ENCODE measurements at regions not wholly inside any gene's neighbourhood (a gene's known extent, or its start where the extent isn't known, plus 50 kb on each side); places are given as distances from the start of the nearest gene placed in this dataset.

- intact Hi-C loops (cut with DNase I) = no loop called here
- Histone ChIP-seq H3K9me3 (peaks cover 0 to 2% (median 0%) of the 10 kb centered on the region in 4 donors), H3K4me3 (no peak overlapping the region), H3K27me3 (no peaks in the 10 kb centered on the region), H3K27ac (no peak overlapping the region), H3K4me1 (no peaks in the 10 kb centered on the region), H3K36me3 (no peaks in the 10 kb centered on the region)
- TF ChIP-seq POLR2A (IDR thresholded peaks at IDR 0.05) (no peak), EP300 (IDR thresholded peaks at IDR 0.05) (no peak), POLR2AphosphoS5 (IDR thresholded peaks at IDR 0.05) (no peak)
- TF ChIP-seq, protein P1, sequence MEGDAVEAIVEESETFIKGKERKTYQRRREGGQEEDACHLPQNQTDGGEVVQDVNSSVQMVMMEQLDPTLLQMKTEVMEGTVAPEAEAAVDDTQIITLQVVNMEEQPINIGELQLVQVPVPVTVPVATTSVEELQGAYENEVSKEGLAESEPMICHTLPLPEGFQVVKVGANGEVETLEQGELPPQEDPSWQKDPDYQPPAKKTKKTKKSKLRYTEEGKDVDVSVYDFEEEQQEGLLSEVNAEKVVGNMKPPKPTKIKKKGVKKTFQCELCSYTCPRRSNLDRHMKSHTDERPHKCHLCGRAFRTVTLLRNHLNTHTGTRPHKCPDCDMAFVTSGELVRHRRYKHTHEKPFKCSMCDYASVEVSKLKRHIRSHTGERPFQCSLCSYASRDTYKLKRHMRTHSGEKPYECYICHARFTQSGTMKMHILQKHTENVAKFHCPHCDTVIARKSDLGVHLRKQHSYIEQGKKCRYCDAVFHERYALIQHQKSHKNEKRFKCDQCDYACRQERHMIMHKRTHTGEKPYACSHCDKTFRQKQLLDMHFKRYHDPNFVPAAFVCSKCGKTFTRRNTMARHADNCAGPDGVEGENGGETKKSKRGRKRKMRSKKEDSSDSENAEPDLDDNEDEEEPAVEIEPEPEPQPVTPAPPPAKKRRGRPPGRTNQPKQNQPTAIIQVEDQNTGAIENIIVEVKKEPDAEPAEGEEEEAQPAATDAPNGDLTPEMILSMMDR (IDR thresholded peaks at IDR 0.05) = no peak
- no peak for DNase-seq
- WGBS, 2 donors = 64 to 74% methylated on average over 1 of the region's 1 CpG
These were observed 220.3 kb downstream of the LRRN1 start for GRCh38 chr3:4019501-4019900.

DNA sequence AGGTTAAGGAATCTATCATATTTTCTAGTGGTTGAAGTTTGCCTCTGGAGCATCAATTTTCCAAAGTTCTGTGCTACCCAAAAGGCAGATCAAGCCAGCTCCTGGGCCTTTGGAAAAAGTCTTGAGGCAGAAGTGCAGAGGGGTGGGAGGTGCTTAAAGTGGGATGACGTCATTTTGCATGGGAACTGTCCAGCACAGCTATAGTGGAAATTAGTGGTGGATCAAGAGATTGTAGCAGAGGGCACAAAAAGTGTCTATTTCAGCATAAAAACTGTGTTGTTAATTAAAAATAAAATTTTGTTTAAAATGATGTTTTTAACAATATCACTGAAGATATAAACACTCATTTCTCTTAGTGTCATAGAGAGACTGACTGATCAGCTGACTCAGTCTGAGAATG lies 221.9 kb downstream of the LRRN1 start:
- Histone ChIP-seq H3K27me3 (no peaks in the 10 kb centered on the region), H3K36me3 (no peaks in the 10 kb centered on the region), H3K4me1 (no peaks in the 10 kb centered on the region), H3K4me3 (no peak overlapping the region), H3K27ac (no peak overlapping the region), H3K9me3 (peaks cover 0 to 2% (median 0%) of the 10 kb centered on the region in 4 donors)
- TF ChIP-seq EP300 (IDR thresholded peaks at IDR 0.05) = no peak
- no peak for TF ChIP-seq POLR2AphosphoS5 (IDR thresholded peaks at IDR 0.05)
- TF ChIP-seq POLR2A (IDR thresholded peaks at IDR 0.05) = no peak
- TF ChIP-seq, protein P1 (IDR thresholded peaks at IDR 0.05) = no peak
- no peak for DNase-seq
- 16 to 19% methylated on average over 1 of the region's 1 CpG for WGBS, 2 donors
- intact Hi-C loops (cut with DNase I) = no loop called here

- Histone ChIP-seq H3K27ac (no peak overlapping the region), H3K4me1 (no peaks in the 10 kb centered on the region), H3K4me3 (no peak overlapping the region), H3K36me3 (no peaks in the 10 kb centered on the region), H3K27me3 (no peaks in the 10 kb centered on the region), H3K9me3 (no peaks in the 10 kb centered on the region)
- TF ChIP-seq POLR2A (IDR thresholded peaks at IDR 0.05) (no peak), EP300 (IDR thresholded peaks at IDR 0.05) (no peak), POLR2AphosphoS5 (IDR thresholded peaks at IDR 0.05) (no peak)
- TF ChIP-seq, protein P1 (IDR thresholded peaks at IDR 0.05) = no peak
- 90 to 91% methylated on average over 7 of the region's 7 CpGs for WGBS, 2 donors
- DNase-seq = no peak
- intact Hi-C loops (cut with DNase I) = loop anchor here (2.0 kb wide), 1 partner anchor 66 kb away; no protein-coding TSS in a partner anchor
These were observed 229.9 kb downstream of the LRRN1 start for GRCh38 chr3:4029135-4029534.

DNA sequence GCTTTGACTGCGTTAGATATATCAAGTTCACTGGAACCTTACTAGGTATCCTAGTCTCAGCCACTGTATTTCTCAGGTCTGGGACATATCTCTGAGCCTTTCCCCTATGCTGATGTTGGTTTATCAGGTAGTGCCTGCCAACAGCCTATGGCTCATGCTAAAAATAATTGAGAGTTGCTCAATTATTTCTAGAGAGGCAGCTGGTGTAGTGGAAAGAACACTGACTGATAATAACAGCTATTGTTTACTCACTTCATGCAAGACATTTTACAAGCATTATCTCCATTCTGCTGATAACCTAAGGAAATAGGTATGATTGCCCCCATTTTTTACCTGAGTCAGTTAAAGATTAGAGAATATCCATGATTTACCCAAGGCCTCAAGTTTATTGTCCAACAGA lies 231.4 kb downstream of the LRRN1 start:
- Histone ChIP-seq H3K4me1 (no peaks in the 10 kb centered on the region), H3K27me3 (no peaks in the 10 kb centered on the region), H3K36me3 (no peaks in the 10 kb centered on the region), H3K4me3 (no peak overlapping the region), H3K9me3 (no peaks in the 10 kb centered on the region), H3K27ac (no peak overlapping the region)
- TF ChIP-seq POLR2A (IDR thresholded peaks at IDR 0.05) = no peak
- no peak for TF ChIP-seq EP300 (IDR thresholded peaks at IDR 0.05)
- TF ChIP-seq, protein P1 (IDR thresholded peaks at IDR 0.05) = no peak
- no peak for TF ChIP-seq POLR2AphosphoS5 (IDR thresholded peaks at IDR 0.05)
- intact Hi-C loops (cut with DNase I) = no loop called here
- WGBS, 2 donors = 90 to 95% methylated on average over 1 of the region's 1 CpG
- no peak for DNase-seq

DNA sequence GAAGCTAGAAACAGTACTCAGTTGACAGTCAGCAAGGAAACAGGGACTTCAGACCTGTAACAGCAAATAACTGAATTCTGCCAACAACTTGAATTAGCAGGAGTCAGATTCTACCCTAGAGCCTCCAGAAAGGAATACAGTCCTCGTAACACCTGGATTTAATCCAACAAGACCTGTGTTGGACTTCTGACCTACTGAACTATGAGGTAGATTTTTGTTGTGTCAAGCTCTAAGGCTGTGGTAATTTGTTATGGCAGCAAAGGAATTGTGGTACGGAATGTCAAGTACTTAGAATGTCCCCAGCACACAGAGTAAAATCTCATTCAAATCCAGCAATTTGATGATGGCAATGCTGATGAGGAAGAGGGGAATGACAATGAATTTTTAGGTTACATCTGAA lies 234.1 kb downstream of the LRRN1 start:
- WGBS, 2 donors = 70 to 86% methylated on average over 2 of the region's 2 CpGs

More for the DNA sequence above, 234.1 kb downstream of the LRRN1 start:
- intact Hi-C loops (cut with DNase I) = no loop called here
- H3K4me1 ChIP-seq = no peaks in the 10 kb centered on the region
- H3K27ac ChIP-seq = no peak overlapping the region
- no peak for DNase-seq
- no peaks in the 10 kb centered on the region for H3K36me3 ChIP-seq
- TF ChIP-seq, protein P1 (IDR thresholded peaks at IDR 0.05) = no peak
- TF ChIP-seq POLR2AphosphoS5 (IDR thresholded peaks at IDR 0.05) (no peak), POLR2A (IDR thresholded peaks at IDR 0.05) (no peak), EP300 (IDR thresholded peaks at IDR 0.05) (no peak)
- no peaks in the 10 kb centered on the region for H3K27me3 ChIP-seq
- no peak overlapping the region for H3K4me3 ChIP-seq
- H3K9me3 ChIP-seq = no peaks in the 10 kb centered on the region
